ENCODE measurements at regions not wholly inside any gene's neighbourhood (a gene's known extent, or its start where the extent isn't known, plus 50 kb on each side); places are given as distances from the start of the nearest gene placed in this dataset.

DNA sequence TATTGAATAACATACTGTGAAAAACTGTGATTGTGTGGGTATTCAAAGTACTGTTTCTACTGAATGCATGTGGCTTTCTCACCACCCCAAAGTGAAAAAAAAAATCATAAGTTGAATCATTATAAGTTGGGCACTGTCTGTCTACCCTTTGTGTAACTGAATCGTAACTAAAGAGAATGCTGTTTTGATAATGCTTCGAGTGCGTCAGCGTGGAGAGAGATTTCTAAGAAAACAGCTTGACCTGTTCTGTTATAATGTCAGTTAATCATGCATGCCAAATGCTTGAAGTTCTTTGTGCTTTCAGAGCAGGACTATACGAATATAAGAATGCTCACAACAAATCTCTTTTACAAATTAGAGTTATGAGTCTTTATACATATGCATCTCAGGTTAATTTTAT, 148.8 kb upstream of the SGCD start:
- no peaks in the 10 kb centered on the region for H3K79me2 ChIP-seq (ENCODE audit: control insufficient read depth in 1 of 2, insufficient read depth in 2 of 2, low read length in 2 of 2)
- TF ChIP-seq ASH2L (IDR thresholded peaks at IDR 0.05; ENCODE audit: low read length), result no peak
- TF ChIP-seq RFX5 (IDR thresholded peaks at IDR 0.05; ENCODE audit: borderline replicate concordance, low read depth, low read length), result no peak
- TF ChIP-seq, protein P1, sequence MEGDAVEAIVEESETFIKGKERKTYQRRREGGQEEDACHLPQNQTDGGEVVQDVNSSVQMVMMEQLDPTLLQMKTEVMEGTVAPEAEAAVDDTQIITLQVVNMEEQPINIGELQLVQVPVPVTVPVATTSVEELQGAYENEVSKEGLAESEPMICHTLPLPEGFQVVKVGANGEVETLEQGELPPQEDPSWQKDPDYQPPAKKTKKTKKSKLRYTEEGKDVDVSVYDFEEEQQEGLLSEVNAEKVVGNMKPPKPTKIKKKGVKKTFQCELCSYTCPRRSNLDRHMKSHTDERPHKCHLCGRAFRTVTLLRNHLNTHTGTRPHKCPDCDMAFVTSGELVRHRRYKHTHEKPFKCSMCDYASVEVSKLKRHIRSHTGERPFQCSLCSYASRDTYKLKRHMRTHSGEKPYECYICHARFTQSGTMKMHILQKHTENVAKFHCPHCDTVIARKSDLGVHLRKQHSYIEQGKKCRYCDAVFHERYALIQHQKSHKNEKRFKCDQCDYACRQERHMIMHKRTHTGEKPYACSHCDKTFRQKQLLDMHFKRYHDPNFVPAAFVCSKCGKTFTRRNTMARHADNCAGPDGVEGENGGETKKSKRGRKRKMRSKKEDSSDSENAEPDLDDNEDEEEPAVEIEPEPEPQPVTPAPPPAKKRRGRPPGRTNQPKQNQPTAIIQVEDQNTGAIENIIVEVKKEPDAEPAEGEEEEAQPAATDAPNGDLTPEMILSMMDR (IDR thresholded peaks at IDR 0.05; ENCODE audit: control extremely low read depth in 1 of 3, insufficient read depth in 1 of 3, low read depth in 1 of 3, low read length in 3 of 3), result no peak
- no peak for TF ChIP-seq SP1 (IDR thresholded peaks at IDR 0.05; ENCODE audit: low read depth, low read length)
- TF ChIP-seq, protein P2, sequence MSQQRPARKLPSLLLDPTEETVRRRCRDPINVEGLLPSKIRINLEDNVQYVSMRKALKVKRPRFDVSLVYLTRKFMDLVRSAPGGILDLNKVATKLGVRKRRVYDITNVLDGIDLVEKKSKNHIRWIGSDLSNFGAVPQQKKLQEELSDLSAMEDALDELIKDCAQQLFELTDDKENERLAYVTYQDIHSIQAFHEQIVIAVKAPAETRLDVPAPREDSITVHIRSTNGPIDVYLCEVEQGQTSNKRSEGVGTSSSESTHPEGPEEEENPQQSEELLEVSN (IDR thresholded peaks at IDR 0.05), result no peak
- no peak for TF ChIP-seq POU5F1 (IDR thresholded peaks at IDR 0.05; ENCODE audit: low read depth, low read length)
- no peak for TF ChIP-seq TAF1 (IDR thresholded peaks at IDR 0.05; ENCODE audit: low read depth, low read length)
- TF ChIP-seq SAP30 (IDR thresholded peaks at IDR 0.05; ENCODE audit: insufficient read depth, insufficient replicate concordance, low read length), result no peak
- TF ChIP-seq FOSL1 (IDR thresholded peaks at IDR 0.05; ENCODE audit: insufficient read depth, low read depth, low read length), result no peak
- no peak for TF ChIP-seq RXRA (IDR thresholded peaks at IDR 0.05; ENCODE audit: insufficient read depth, low read depth, low read length)
- TF ChIP-seq GABPA (IDR thresholded peaks at IDR 0.05; ENCODE audit: borderline replicate concordance, insufficient read depth, low read length), result no peak
- TF ChIP-seq CTBP2 (IDR thresholded peaks at IDR 0.05; ENCODE audit: borderline replicate concordance, insufficient read depth, insufficient read length, low read length), result no peak

More for the DNA sequence above, 148.8 kb upstream of the SGCD start:
- H3K27me3 ChIP-seq (replicated peaks in 1 of 4; ENCODE audit: control insufficient read depth in 3 of 4, extremely low read depth in 1 of 4, insufficient read depth in 3 of 4, low read length in 3 of 4), result no peaks in the 10 kb centered on the region
- H3K4ac ChIP-seq (replicated peaks; ENCODE audit: insufficient read length, low read depth, low read length), result no peak overlapping the region
- no peak overlapping the region for H2BK120ac ChIP-seq (replicated peaks; ENCODE audit: low read depth, low read length)
- no peak overlapping the region for H3K4me2 ChIP-seq (ENCODE audit: insufficient read depth in 1 of 2, low read depth in 2 of 2, low read length in 2 of 2)
- H3K18ac ChIP-seq (ENCODE audit: extremely low read depth, low read length), result no peak overlapping the region
- no peak overlapping the region for H2BK20ac ChIP-seq (ENCODE audit: low read length)
- no peaks in the 10 kb centered on the region; a peak in 1 of 7 replicates for H3K4me1 ChIP-seq (replicated peaks in 1 of 4; ENCODE audit: control insufficient read depth in 3 of 4, insufficient read depth in 4 of 4, low read length in 3 of 4)
- no peak overlapping the region for H3K56ac ChIP-seq (replicated peaks; ENCODE audit: insufficient read length, low read depth, low read length)
- H3K14ac ChIP-seq (ENCODE audit: insufficient read length), result no peak overlapping the region
- H2BK15ac ChIP-seq (ENCODE audit: low read length), result no peak overlapping the region
- H4K8ac ChIP-seq (ENCODE audit: extremely low read depth, insufficient read depth, low read length), result no peak overlapping the region
- H3K9me3 ChIP-seq (ENCODE audit: insufficient read depth in 2 of 2, low read depth in 1 of 2, low read length in 1 of 2), result no peaks in the 10 kb centered on the region
- WGBS, 2 experiments (ENCODE audit: extremely low coverage in 1 of 2, insufficient coverage in 1 of 2, insufficient read length in 1 of 2, insufficient replicate concordance in 2 of 2, low coverage in 1 of 2, low lambda C conversion rate in 2 of 2, missing lambda C conversion rate in 1 of 2), result 92% methylated on average over 5 of the region's 5 CpGs; no CpG with 5 or more reads in 1 of the 2 experiments
- H4K5ac ChIP-seq (ENCODE audit: insufficient read length, low read depth, low read length), result no peak overlapping the region
- H3K9ac ChIP-seq (replicated peaks in 1 of 4; ENCODE audit: extremely low read depth in 1 of 4, low read depth in 3 of 4, low read length in 3 of 4), result no peak overlapping the region
- no peaks in the 10 kb centered on the region for H4K20me1 ChIP-seq (replicated peaks in 1 of 2; ENCODE audit: control insufficient read depth in 1 of 2, insufficient read depth in 2 of 2, low read length in 2 of 2)
- DNase-seq (ENCODE audit: low read depth in 1 of 2, low spot score in 2 of 2), result no peak
- H3K23ac ChIP-seq (ENCODE audit: insufficient read length), result no peak overlapping the region
- H2AK5ac ChIP-seq (ENCODE audit: low read depth, low read length), result no peak overlapping the region
- no peak overlapping the region for H2AFZ ChIP-seq (ENCODE audit: low read length)
- no peaks in the 10 kb centered on the region for H3K23me2 ChIP-seq (ENCODE audit: low read depth, low read length)
- ChIA-PET POLR2A (ENCODE audit: partially characterized antibody) (no interaction called here), CTCF (ENCODE audit: partially characterized antibody) (no interaction called here)
- no peak overlapping the region for H3K4me3 ChIP-seq (ENCODE audit: extremely low read depth in 1 of 4, insufficient read depth in 2 of 4, low read depth in 3 of 4, low read length in 4 of 4)
- H4K91ac ChIP-seq (replicated peaks; ENCODE audit: insufficient read length, low read length), result no peak overlapping the region
- H2BK5ac ChIP-seq (ENCODE audit: low read depth, low read length), result no peak overlapping the region
- H2BK12ac ChIP-seq (ENCODE audit: low read depth, low read length), result no peak overlapping the region
- H3K36me3 ChIP-seq (ENCODE audit: control insufficient read depth in 2 of 4, insufficient read depth in 4 of 4, low read length in 3 of 4), result no peaks in the 10 kb centered on the region
- no peak overlapping the region for H3K27ac ChIP-seq (ENCODE audit: low read depth, low read length)
- no peak for FAIRE-seq
- H3K79me1 ChIP-seq (ENCODE audit: low read depth, low read length), result no peaks in the 10 kb centered on the region

Data from H1 (cell line).